D721Med (cell line): ENCODE measurements at regions not wholly inside any gene's neighbourhood (a gene's known extent, or its start where the extent isn't known, plus 50 kb on each side); places are given as distances from the start of the nearest gene placed in this dataset.

Experiments used
- DNase-seq: peaks from one replicate; pipeline ENCODE4 v3.0.0; 2011; ENCODE audit warnings: low spot score; ENCODE audit not compliant: insufficient read length
- FAIRE-seq: peaks from 2 replicates; lab custom pipeline; 2011; peaks lifted over from hg19 to GRCh38; lab: Jason Lieb, UNC
- TF ChIP-seq, protein P1 (sequence below): IDR thresholded peaks from 2 replicates; pipeline ENCODE4 v1.5.1; 2012; ENCODE audit warnings: mild to moderate bottlenecking, control low read depth; ENCODE audit not compliant: insufficient read depth; ENCODE audit errors: missing control alignments

DNA sequence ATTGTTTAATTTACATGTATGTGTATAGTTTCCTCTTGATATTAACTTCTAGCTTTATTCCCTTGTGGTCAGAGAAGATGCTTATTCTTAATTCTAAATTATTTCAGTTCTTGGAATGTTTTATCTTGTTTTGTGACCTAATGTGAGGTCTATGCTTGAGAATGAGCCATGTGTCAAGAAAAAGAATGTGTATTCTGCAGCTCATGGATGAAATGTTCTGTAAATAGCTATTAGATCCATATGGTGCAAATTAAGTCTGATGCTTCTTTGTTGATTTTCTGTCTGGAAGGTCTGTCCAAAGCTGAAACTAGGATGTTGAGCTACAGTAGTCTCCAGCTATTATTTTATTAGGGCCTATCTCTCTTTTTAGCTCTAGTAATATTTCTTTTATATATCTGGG, 187.3 kb upstream of the RASGEF1B start:
- FAIRE-seq, result no peak
- DNase-seq, result no peak
- TF ChIP-seq, protein P1, sequence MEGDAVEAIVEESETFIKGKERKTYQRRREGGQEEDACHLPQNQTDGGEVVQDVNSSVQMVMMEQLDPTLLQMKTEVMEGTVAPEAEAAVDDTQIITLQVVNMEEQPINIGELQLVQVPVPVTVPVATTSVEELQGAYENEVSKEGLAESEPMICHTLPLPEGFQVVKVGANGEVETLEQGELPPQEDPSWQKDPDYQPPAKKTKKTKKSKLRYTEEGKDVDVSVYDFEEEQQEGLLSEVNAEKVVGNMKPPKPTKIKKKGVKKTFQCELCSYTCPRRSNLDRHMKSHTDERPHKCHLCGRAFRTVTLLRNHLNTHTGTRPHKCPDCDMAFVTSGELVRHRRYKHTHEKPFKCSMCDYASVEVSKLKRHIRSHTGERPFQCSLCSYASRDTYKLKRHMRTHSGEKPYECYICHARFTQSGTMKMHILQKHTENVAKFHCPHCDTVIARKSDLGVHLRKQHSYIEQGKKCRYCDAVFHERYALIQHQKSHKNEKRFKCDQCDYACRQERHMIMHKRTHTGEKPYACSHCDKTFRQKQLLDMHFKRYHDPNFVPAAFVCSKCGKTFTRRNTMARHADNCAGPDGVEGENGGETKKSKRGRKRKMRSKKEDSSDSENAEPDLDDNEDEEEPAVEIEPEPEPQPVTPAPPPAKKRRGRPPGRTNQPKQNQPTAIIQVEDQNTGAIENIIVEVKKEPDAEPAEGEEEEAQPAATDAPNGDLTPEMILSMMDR, result no peak

DNA sequence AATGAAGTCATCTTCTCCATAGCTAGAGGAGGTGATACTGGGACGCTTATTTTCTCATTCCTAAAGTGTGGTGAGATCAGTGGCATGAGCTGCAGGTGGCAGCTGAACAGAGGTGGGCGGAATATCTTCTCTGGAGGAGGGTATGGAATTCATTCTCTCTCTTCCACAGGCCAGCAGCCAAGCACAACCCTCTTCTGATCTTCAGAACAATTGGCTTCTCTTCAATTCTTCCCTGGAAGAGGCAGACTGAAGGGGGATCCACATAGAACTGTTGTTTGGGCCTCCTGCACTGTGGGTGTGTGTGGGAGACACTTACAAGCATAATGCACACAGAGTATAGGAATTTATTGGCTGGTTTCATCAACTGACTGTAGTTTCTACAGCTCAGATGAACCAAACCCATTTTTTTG, 180.4 kb upstream of the RASGEF1B start:
- no peak for DNase-seq
- FAIRE-seq, result no peak
- TF ChIP-seq, protein P1, result no peak

DNA sequence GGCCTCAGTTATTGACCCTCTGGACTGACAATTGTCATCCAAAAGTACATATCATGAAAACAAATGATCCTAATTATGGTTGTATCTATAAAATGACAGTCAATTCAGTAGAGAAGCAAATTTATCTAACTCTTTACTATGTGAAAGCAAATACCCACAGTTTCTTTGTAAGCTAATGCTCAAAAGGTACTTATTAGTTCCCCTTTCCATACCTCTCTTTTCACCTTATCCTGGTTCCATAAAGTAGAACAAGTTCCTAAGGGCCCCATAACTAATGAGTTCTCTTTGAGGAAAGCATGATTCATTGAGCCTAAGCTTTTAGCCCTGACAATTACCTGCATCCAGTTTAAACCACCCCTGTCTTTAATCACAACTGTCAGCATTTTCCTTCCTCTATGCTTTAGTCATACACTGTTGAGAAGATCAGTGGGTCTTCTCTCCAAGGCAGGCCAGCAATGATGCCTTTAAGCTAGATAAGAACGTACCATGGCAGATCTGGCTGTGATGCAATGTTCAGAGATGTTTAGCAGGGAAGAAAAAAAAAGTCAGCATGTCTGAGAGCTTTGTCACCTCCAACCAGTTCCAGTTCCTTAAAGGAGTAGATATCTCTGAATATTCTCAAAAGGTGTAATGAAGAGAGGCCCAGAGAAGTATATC, 179.7 kb upstream of the RASGEF1B start:
- FAIRE-seq (no peak), DNase-seq (no peak)
- TF ChIP-seq, protein P1, result no peak

DNA sequence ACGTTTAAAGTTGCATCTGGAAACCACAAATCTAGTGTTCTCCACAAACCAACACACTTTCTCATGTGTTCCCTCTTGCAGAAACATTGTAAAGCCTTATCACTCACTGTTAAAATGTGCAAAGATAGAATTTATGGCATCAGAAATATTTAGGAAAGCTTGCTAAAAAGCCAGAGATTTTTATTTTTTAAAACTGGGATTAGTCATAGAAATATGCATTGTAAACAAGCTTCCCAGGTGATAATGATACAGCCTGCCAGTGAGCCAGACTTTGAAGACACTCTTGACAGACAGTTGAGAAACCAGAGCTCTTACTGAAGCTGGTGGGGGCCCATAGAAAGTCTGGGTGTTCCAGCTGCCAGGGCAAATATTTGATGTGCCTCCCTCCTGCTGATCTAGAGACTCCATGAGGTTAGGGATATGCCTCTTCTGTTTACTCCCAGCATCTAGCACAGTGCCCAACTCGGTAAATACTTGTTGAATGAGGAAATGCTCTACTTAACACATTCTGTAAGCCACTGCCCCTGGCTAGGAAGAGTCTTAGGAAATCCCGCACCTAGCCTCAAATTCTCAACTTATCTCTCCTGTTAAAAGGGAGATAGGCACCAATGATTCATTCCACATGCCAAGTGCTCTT, 179.0 kb upstream of the RASGEF1B start:
- no peak for FAIRE-seq
- no peak for DNase-seq
- TF ChIP-seq, protein P1, result no peak

DNA sequence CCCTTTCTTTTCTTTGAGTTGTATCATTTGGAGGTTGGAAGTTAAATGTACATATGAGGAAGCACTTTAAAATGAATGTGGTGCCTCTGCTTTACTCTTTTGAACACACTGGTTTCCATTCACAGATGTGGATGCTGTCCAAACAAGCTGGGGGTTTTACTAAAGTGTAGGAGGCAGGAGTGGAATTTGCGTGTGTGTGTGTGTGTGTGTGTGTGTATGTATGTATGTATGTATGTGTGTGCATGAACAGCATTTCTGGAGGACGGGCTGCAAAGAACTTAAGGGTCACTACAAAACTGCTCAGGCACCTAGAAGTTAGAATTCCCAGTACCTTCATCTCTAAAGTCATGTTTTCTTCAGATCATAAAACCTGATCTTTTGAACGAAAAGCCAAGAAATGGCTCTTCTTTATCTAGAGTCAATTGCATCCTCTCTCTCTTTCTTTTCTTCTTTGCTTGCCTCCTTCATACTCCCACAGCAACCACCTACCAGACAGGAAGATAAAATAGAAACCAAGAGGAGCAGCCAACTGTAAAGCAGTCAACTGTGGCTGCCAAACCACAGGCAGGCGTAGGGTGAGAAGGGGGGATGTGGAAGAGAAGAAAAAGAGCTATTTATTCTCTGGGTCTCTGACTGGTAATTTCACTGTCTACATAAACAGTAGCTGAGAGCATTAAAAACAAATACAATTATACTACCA, 177.0 kb upstream of the RASGEF1B start:
- TF ChIP-seq, protein P1, result no peak
- FAIRE-seq, result no peak

DNA sequence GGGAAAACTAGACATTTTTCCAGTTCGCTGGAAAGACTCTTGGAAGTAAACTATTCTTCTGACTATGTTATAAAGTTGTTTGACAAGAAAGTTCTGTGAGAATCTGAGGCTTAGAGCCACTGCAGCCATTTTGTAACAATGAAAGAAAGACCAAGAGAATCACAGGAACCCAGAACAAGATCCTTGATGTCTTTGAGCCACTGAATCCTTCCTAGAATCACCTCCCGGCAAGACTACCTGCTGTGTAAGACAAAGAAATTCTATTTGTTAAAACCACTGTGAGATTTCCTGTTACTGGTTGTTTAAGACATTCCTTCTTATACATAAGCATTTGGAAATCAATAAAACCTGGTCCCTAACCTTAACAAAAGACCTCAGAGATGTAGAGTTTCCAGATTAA, 175.7 kb upstream of the RASGEF1B start:
- DNase-seq (no peak), FAIRE-seq (no peak)
- TF ChIP-seq, protein P1, result no peak

More for the DNA sequence above, 177.0 kb upstream of the RASGEF1B start:
- no peak for DNase-seq
